Naive thymus-derived CD4-positive, alpha-beta T cell (primary cell): ENCODE measurements at regions not wholly inside any gene's neighbourhood (a gene's known extent, or its start where the extent isn't known, plus 50 kb on each side); places are given as distances from the start of the nearest gene placed in this dataset.

ENCODE experiments used
- ATAC-seq: fragments of 150-1000 bp; cut with Tn5 transposase; 2 replicates; pipeline ENCODE4 v1.10.0; 2021; ENCODE audit warnings: mild to moderate bottlenecking, moderate library complexity
- CTCF ChIA-PET: fragments of 350-600 bp; sonication (Branson Sonifier 250); formaldehyde crosslinking; loops from one replicate; lab custom pipeline; 2021; ENCODE audit warnings: antibody characterized with exemption; lab: Charles Lee
- POLR2A ChIA-PET: fragments of 350-600 bp; sonication (Branson Sonifier 250); formaldehyde crosslinking; loops from one replicate; lab custom pipeline; 2021; ENCODE audit warnings: antibody characterized with exemption, inconsistent platforms; lab: Charles Lee
- DNase-seq, 9 donors: peaks; one replicate each; pipeline versions ENCODE4 v3.0.0 to v3.0.0-alpha.2; 2020 to 2022; ENCODE audit warnings: mixed read lengths in 1 of 9
- H3K27ac ChIP-seq: one replicate; pipeline ENCODE4 v1.7.0; 2013; ENCODE audit warnings: mild to moderate bottlenecking, low read depth, low read length, moderate library complexity
- H3K27me3 ChIP-seq, 2 donors: one replicate each; pipeline ENCODE4 v1.7.0; 2013; ENCODE audit warnings: low read length in 2 of 2, mild to moderate bottlenecking in 2 of 2, moderate library complexity in 2 of 2; ENCODE audit not compliant: control insufficient read depth in 2 of 2, insufficient read depth in 2 of 2
- H3K36me3 ChIP-seq, 3 experiments: 1 replicate in 2 of 3; 2 replicates in 1 of 3; pipeline ENCODE4 v1.7.0; 2013; ENCODE audit warnings: low read length in 3 of 3, mild to moderate bottlenecking in 3 of 3, moderate library complexity in 1 of 3; ENCODE audit not compliant: insufficient read depth in 3 of 3, control insufficient read depth in 2 of 3
- H3K4me1 ChIP-seq, 2 donors: one replicate each; pipeline ENCODE4 v1.7.0; 2013; ENCODE audit warnings: low read length in 2 of 2, mild to moderate bottlenecking in 2 of 2, moderate library complexity in 1 of 2; ENCODE audit not compliant: control insufficient read depth in 2 of 2, insufficient read depth in 2 of 2
- H3K4me3 ChIP-seq: 2 replicates; pipeline ENCODE4 v1.7.0; 2013; ENCODE audit warnings: mild to moderate bottlenecking, low read length
- H3K9me3 ChIP-seq, 3 experiments: 1 replicate in 2 of 3; 2 replicates in 1 of 3; pipeline ENCODE4 v1.7.0; 2013; ENCODE audit warnings: low read length in 3 of 3; ENCODE audit not compliant: control insufficient read depth in 2 of 3
- H3K27ac Mint-ChIP-seq, 9 donors: one replicate each; pipeline ENCODE4 v1.8.0; 2020 to 2022; ENCODE audit warnings: mixed read lengths in 9 of 9, mild to moderate bottlenecking in 8 of 9, moderate library complexity in 5 of 9, inconsistent platforms in 2 of 9
- H3K27me3 Mint-ChIP-seq, 5 donors: one replicate each; pipeline ENCODE4 v1.8.0; 2021 to 2022; ENCODE audit warnings: mixed read lengths in 5 of 5, mild to moderate bottlenecking in 1 of 5
- H3K36me3 Mint-ChIP-seq, 5 donors: one replicate each; pipeline ENCODE4 v1.8.0; 2020 to 2022; ENCODE audit warnings: mixed read lengths in 5 of 5, mild to moderate bottlenecking in 3 of 5, inconsistent platforms in 1 of 5
- H3K4me1 Mint-ChIP-seq, 7 donors: one replicate each; pipeline ENCODE4 v1.8.0; 2020 to 2022; ENCODE audit warnings: mixed read lengths in 7 of 7, mild to moderate bottlenecking in 3 of 7, inconsistent platforms in 1 of 7
- H3K4me3 Mint-ChIP-seq, 10 donors: one replicate each; pipeline ENCODE4 v1.8.0; 2020 to 2022; ENCODE audit warnings: mild to moderate bottlenecking in 10 of 10, mixed read lengths in 10 of 10, moderate library complexity in 6 of 10, inconsistent platforms in 2 of 10
- H3K9me3 Mint-ChIP-seq, 11 donors: one replicate each; pipeline ENCODE4 v1.8.0; 2020 to 2022; ENCODE audit warnings: mixed read lengths in 11 of 11, mild to moderate bottlenecking in 4 of 11, inconsistent platforms in 1 of 11, moderate library complexity in 1 of 11
- intact Hi-C, 2 donors: fragments of 100-400 bp; cut with micrococcal nuclease; formaldehyde crosslinking; loops; one replicate each; pipeline ENCODE4 v1.15.1; 2023

DNA sequence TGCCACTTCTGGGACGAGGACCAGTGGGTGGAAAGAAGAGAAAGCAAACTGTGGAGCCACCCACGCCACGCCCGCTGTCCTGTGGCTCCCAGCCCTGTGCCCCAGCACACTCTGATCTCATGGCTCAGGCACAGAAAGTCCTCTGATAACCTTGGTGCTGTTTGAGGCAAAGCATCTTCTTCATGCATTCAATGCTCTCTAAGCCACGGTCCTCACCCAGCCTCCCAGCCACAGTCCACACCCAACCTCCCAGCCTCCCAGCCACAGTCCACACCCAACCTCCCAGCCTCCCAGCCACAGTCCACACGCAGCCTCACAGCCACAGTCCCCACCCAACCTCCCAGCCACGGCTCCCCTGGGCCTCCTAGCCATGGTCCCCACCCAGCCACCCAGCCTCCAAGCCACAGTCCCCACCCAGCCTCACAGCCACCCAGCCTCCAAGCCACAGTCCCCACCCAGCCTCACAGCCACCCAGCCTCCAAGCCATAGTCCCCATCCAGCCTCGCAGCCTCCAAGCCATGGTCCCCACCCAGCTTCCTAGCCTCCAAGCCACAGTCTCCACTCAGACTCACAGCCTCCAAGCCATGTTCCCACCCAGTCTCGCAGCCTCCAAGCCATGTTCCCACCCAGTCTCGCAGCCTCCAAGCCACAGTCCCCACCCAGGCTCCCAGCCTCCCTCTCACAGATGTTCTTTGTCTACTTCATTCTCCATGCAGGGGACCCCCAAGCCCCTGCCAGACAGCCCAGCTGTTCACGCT, 74.9 kb downstream of the SOX1 start:
- POLR2A ChIA-PET: no interaction called here
- no peak overlapping the region for H3K4me3 Mint-ChIP-seq
- Histone ChIP-seq H3K9me3 (no peaks in the 10 kb centered on the region), H3K4me3 (no peak overlapping the region), H3K27ac (no peak overlapping the region), H3K27me3 (no peaks in the 10 kb centered on the region), H3K36me3 (no peaks in the 10 kb centered on the region), H3K4me1 (no peaks in the 10 kb centered on the region)
- peaks cover 0 to 5% (median 0%) of the 10 kb centered on the region in 11 donors for H3K9me3 Mint-ChIP-seq
- peaks cover 0 to 42% (median 10%) of the 10 kb centered on the region in 5 donors for H3K27me3 Mint-ChIP-seq
- no peak overlapping the region for H3K27ac Mint-ChIP-seq
- H3K4me1 Mint-ChIP-seq: no peaks in the 10 kb centered on the region
- DNase-seq (no peak), ATAC-seq (no peak)
- intact Hi-C loops: no loop called here
- H3K36me3 Mint-ChIP-seq: no peaks in the 10 kb centered on the region
- CTCF ChIA-PET: no interaction called here

DNA sequence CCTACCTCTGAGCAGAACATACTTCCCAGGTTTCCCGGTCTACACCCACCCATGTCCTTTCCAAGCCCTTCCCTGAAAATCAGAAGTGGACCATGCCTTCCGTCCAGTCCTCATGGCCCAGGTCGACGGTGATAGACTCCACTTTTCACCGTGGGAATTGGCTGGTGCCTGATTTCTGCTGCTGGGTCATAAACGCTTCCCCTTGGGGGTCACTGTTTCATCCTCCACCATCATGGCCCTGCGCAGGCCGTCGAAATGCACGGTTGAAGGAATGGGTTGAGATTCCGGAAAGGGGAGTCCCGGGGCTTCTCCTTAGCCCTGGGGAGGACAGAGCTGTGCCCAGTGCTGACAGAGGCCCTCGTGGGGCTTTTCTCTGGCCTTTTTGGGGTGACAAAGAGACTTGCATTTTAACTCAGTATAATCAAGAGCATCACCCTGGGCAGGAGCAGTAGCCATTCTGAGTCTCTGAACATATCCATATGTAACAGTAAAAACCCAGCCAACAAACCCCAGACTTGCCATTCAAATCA, 75.5 kb downstream of the SOX1 start:
- no peak overlapping the region for H3K27ac Mint-ChIP-seq
- DNase-seq (no peak), ATAC-seq (no peak)
- Histone ChIP-seq H3K27me3 (no peaks in the 10 kb centered on the region), H3K9me3 (no peaks in the 10 kb centered on the region), H3K4me1 (no peaks in the 10 kb centered on the region), H3K4me3 (no peak overlapping the region), H3K36me3 (no peaks in the 10 kb centered on the region), H3K27ac (no peak overlapping the region)
- no peaks in the 10 kb centered on the region for H3K4me1 Mint-ChIP-seq
- H3K4me3 Mint-ChIP-seq: no peak overlapping the region
- no peaks in the 10 kb centered on the region for H3K36me3 Mint-ChIP-seq
- intact Hi-C loops: no loop called here
- POLR2A ChIA-PET: no interaction called here
- H3K9me3 Mint-ChIP-seq: peaks cover 0 to 7% (median under 1%) of the 10 kb centered on the region in 11 donors
- CTCF ChIA-PET: no interaction called here
- H3K27me3 Mint-ChIP-seq: peaks cover 0 to 38% (median 10%) of the 10 kb centered on the region in 5 donors

DNA sequence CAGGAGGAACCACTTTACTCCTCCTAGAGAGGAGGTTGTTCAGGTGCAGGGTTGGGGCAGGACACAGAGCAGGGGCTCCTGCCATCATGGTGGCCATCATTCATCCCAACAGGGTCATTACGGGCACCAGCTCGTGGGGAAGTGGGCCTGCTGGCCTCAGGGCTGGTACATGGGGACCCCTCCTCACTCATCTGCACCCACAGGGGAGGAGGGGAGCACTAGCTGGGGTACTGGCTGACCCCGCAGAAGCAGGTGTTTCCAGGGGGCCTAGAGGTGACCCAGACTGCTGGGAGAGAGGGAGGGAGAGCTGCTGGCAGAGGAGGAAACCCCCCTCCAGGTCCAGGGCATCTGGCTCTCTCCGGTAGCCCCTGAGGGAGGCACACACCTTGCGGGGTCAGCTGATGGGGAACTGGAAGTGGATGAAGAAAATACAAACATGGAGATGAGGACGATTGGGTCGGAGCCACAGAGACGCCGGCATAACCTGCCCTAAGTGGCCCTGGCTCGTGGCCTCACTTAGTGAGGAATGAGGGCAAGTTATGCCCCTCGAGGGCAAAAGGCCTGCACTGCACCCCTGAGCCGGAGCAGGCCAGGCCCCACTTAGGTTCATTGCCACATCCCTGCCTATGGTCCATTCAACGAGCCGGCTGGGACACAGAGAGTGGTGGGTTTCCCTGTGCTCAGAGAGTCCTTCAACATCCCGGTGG, 76.2 kb downstream of the SOX1 start:
- Mint-ChIP-seq H3K9me3 (peaks cover 0 to 7% (median 1%) of the 10 kb centered on the region in 11 donors), H3K27me3 (peaks cover 0 to 31% (median 10%) of the 10 kb centered on the region in 5 donors), H3K36me3 (no peaks in the 10 kb centered on the region), H3K27ac (no peak overlapping the region), H3K4me3 (no peak overlapping the region), H3K4me1 (no peaks in the 10 kb centered on the region)
- ATAC-seq: peak; percentile 4
- no peak overlapping the region for H3K27ac ChIP-seq
- H3K4me3 ChIP-seq: no peak overlapping the region
- H3K4me1 ChIP-seq: no peaks in the 10 kb centered on the region
- no peaks in the 10 kb centered on the region for H3K9me3 ChIP-seq
- CTCF ChIA-PET: no interaction called here
- no peak for DNase-seq
- no peaks in the 10 kb centered on the region for H3K36me3 ChIP-seq
- H3K27me3 ChIP-seq: no peaks in the 10 kb centered on the region
- intact Hi-C loops: no loop called here
- POLR2A ChIA-PET: no interaction called here

DNA sequence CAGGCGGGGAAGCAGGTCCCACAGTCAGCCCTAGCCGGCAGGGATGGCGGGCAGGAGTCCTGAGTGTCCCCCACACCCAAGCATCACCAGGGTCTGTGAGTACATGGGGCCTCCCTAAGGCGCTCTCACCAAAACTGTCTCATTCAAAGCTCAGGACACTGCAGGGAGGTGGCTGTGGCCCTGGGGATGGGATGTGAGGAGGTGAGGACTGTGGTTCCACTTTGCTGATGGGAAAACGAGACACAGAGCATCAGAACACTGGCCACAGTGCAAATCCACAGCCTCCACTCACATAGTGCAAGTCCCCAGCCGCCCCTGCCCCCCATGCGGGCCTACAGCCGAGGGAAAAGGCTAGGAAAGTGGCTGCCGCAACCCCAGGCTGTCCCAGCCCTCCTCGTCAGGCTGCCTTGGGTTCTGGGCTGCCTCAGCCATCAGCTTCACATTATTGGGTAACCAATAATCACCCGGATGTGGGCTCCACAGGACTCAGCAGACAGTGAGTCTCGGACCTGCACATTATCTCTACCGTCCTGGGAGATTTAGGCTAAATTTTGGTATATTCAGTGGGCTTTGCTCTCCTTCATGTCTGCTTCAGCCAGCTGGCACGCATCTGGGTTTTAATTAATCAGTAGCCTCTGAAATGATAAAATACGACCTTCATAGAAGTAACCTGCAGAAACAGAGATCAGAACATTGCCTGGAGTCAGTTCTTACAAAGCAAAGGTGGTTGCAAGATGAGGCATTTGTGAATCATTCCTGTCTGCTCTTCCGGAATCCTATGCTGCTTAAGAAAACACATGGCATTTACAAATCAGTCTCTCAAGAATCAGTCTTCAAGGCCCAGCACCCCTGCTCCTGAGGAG, 77.0 kb downstream of the SOX1 start:
- Histone ChIP-seq H3K4me1 (no peaks in the 10 kb centered on the region), H3K4me3 (no peak overlapping the region), H3K27me3 (no peaks in the 10 kb centered on the region), H3K27ac (no peak overlapping the region), H3K36me3 (no peaks in the 10 kb centered on the region), H3K9me3 (peaks cover 0 to 3% (median 0%) of the 10 kb centered on the region in 3 experiments)
- CTCF ChIA-PET: no interaction called here
- Mint-ChIP-seq H3K9me3 (peaks cover 0 to 13% (median 3%) of the 10 kb centered on the region in 11 donors), H3K4me1 (no peaks in the 10 kb centered on the region), H3K36me3 (no peaks in the 10 kb centered on the region), H3K27ac (no peak overlapping the region), H3K4me3 (no peak overlapping the region), H3K27me3 (peaks cover 0 to 32% (median 10%) of the 10 kb centered on the region in 5 donors)
- POLR2A ChIA-PET: no interaction called here
- intact Hi-C loops: no loop called here
- no peak for DNase-seq
- ATAC-seq: no peak

DNA sequence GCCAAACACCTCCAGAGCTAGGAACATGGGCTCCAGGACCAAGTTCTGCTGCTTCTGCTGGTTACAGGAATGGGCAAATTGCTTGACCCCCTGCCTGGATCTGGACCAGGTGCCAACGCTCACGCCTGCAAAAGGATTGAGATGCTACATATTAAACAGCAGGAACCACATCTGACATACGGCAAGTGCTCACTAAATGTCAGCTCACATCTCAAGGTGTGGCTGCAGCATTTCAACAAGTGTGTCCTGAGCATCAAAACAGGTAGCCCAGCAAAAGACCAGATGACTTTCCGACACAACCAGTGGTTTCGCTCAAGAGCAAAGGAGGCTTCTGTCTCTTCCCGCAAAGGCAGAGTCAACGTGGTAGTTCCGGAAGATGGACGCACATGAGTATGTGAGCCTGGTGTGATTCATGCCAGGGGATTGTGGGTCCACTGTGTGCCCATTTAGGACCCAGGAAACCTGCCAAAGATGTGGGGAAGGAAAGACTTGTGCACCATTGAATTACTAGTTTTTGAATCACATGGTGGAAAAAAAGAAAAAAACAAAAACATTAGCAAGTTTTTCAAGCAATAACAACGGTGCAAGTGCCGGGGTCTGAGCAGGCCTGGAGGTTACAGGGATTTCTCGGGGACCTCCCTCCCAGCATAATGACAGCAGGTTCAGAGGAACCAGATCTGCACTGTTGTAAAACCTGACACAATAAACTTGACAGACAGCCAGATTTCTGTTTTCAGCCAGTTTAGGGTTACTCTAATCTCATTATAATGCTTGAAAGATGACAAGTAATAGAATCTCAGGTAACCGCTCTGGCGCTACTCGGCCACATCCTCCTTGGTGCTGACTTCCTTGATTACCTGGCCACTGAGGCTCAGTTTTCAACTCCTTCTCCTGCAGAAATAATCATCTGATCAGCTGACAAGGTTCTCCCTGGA, 77.9 kb downstream of the SOX1 start:
- Mint-ChIP-seq H3K36me3 (no peaks in the 10 kb centered on the region), H3K4me1 (no peaks in the 10 kb centered on the region), H3K27ac (no peak overlapping the region), H3K27me3 (peaks cover 0 to 34% (median 10%) of the 10 kb centered on the region in 5 donors), H3K9me3 (peaks cover 0 to 14% (median 3%) of the 10 kb centered on the region in 11 donors), H3K4me3 (no peak overlapping the region)
- H3K27me3 ChIP-seq: no peaks in the 10 kb centered on the region
- POLR2A ChIA-PET: no interaction called here
- no peaks in the 10 kb centered on the region for H3K36me3 ChIP-seq
- no peak overlapping the region for H3K27ac ChIP-seq
- no peaks in the 10 kb centered on the region for H3K4me1 ChIP-seq
- intact Hi-C loops: no loop called here
- H3K9me3 ChIP-seq: peaks cover 0 to 3% (median 0%) of the 10 kb centered on the region in 3 experiments
- DNase-seq (no peak), ATAC-seq (no peak)
- no peak overlapping the region for H3K4me3 ChIP-seq
- CTCF ChIA-PET: no interaction called here
